A549 (cell line): ENCODE measurements at regions not wholly inside any gene's neighbourhood (a gene's known extent, or its start where the extent isn't known, plus 50 kb on each side); places are given as distances from the start of the nearest gene placed in this dataset.

Experiments
- ATAC-seq, 2 experiments: fragments of 200-7000 bp in 1 of 2; fragments of >200 bp in 1 of 2; cut with Nextera tagmentation in 1 of 2; cut with Tn5 transposase in 1 of 2; 3 replicates each; pipeline versions ENCODE4 v1.8.0 to v1.9.1; 2018 to 2020; ENCODE audit warnings: mild to moderate bottlenecking in 1 of 2, moderate library complexity in 1 of 2
- CTCF ChIA-PET: fragments of 300-600 bp; sonication (Branson Sonifier 250); formaldehyde crosslinking; extraction: SDS; loops from one replicate; lab custom pipeline; 2021; ENCODE audit warnings: antibody characterized with exemption, inconsistent platforms; lab: Yijun Ruan, JAX
- POLR2A ChIA-PET: fragments of 350-600 bp; formaldehyde crosslinking; extraction: SDS; loops from one replicate; lab custom pipeline; 2021; ENCODE audit warnings: antibody characterized with exemption, inconsistent platforms; lab: Yijun Ruan, JAX
- DNase-seq, 2 experiments: peaks; one replicate each; pipeline versions ENCODE4 v3.0.0 to v3.0.0-alpha.2; 2011 to 2016; ENCODE audit warnings: low read depth in 1 of 2, low spot score in 1 of 2
- FAIRE-seq: peaks from 2 replicates; lab custom pipeline; 2011; peaks lifted over from hg19 to GRCh38; lab: Jason Lieb, UNC
- H3K27ac ChIP-seq, 2 experiments: fragments of >200 bp; sonication (Bioruptor Twin); formaldehyde crosslinking; 3 replicates each; pipeline ENCODE4 v1.5.1; 2016 to 2017
- H3K4me1 ChIP-seq: fragments of >200 bp; sonication (Bioruptor Twin); formaldehyde crosslinking; 3 replicates; pipeline ENCODE4 v1.6.1; 2016
- H3K4me2 ChIP-seq: fragments of >200 bp; sonication (Bioruptor Twin); formaldehyde crosslinking; 3 replicates; pipeline ENCODE4 v1.6.1; 2016
- H3K4me3 ChIP-seq: fragments of >200 bp; sonication (Bioruptor Twin); formaldehyde crosslinking; 3 replicates; pipeline ENCODE4 v1.5.1; 2016
- H3K9me3 ChIP-seq: fragments of >200 bp; sonication (Bioruptor Twin); formaldehyde crosslinking; 3 replicates; pipeline ENCODE4 v1.6.1; 2016
- BHLHE40 ChIP-seq: IDR thresholded peaks from 2 replicates; pipeline ENCODE4 v1.6.1; 2012; ENCODE audit warnings: low read depth, low read length, inconsistent platforms
- CBX2 ChIP-seq: fragments of 200-600 bp; sonication (generic); IDR thresholded peaks from 2 replicates; pipeline ENCODE4 v1.6.1; 2016; ENCODE audit warnings: low read depth, mild to moderate bottlenecking, borderline replicate concordance
- CBX8 ChIP-seq: fragments of 200-600 bp; sonication (generic); IDR thresholded peaks from 2 replicates; pipeline ENCODE4 v1.6.1; 2016
- CEBPB ChIP-seq, 2 experiments: fragments of >200 bp in 1 of 2; sonication (Bioruptor Twin) in 1 of 2; formaldehyde crosslinking in 1 of 2; IDR thresholded peaks; 2 replicates each; pipeline ENCODE4 v1.6.1; 2012 to 2016
- CHD2 ChIP-seq: fragments of 150-350 bp; IDR thresholded peaks from 2 replicates; pipeline ENCODE4 v1.6.1; 2014; ENCODE audit warnings: low read length; ENCODE audit not compliant: partially characterized antibody
- EP300 ChIP-seq, 2 experiments: fragments of >200 bp; sonication (Bioruptor Twin); formaldehyde crosslinking; IDR thresholded peaks; 2 replicates in 1 of 2; 3 replicates in 1 of 2; pipeline ENCODE4 v1.6.1; 2016 to 2017
- FOSB ChIP-seq: fragments of 250-450 bp; sonication (Bioruptor Pico); IDR thresholded peaks from 2 replicates; pipeline ENCODE4 v1.5.0; 2020; ENCODE audit warnings: mild to moderate bottlenecking, moderate library complexity
- FOXS1 ChIP-seq: fragments of 250-450 bp; sonication (Bioruptor Pico); IDR thresholded peaks from 2 replicates; pipeline ENCODE4 v1.5.0; 2020; ENCODE audit warnings: mild to moderate bottlenecking, moderate library complexity
- HDAC2 ChIP-seq: fragments of 200-600 bp; sonication (generic); IDR thresholded peaks from 2 replicates; pipeline ENCODE4 v1.6.1; 2016
- HOXA7 ChIP-seq: fragments of 250-450 bp; sonication (Bioruptor Pico); IDR thresholded peaks from 2 replicates; pipeline ENCODE4 v1.5.0; 2020; ENCODE audit warnings: mild to moderate bottlenecking, moderate library complexity
- HOXB5 ChIP-seq: fragments of 250-450 bp; sonication (Bioruptor Pico); IDR thresholded peaks from 2 replicates; pipeline ENCODE4 v1.5.0; 2020; ENCODE audit warnings: mild to moderate bottlenecking, moderate library complexity
- JUNB ChIP-seq: fragments of >200 bp; sonication (Bioruptor Twin); formaldehyde crosslinking; IDR thresholded peaks from 2 replicates; pipeline ENCODE4 v1.6.1; 2016
- KDM1A ChIP-seq: fragments of 200-600 bp; sonication (generic); IDR thresholded peaks from 2 replicates; pipeline ENCODE4 v1.6.1; 2016; ENCODE audit warnings: low read depth, mild to moderate bottlenecking
- KDM5A ChIP-seq: fragments of 200-600 bp; sonication (generic); IDR thresholded peaks from 2 replicates; pipeline ENCODE4 v1.6.1; 2016; ENCODE audit warnings: antibody characterized with exemption, mild to moderate bottlenecking
- MAZ ChIP-seq: fragments of 150-350 bp; IDR thresholded peaks from 2 replicates; pipeline ENCODE4 v1.6.1; 2014; ENCODE audit warnings: antibody characterized with exemption, low read depth, low read length, borderline replicate concordance
- NFE2L2 ChIP-seq: fragments of 150-350 bp; conservative IDR thresholded peaks from 2 replicates; pipeline ENCODE4 v1.6.1; 2014; ENCODE audit warnings: low read length
- POLR2AphosphoS2 ChIP-seq: conservative IDR thresholded peaks from 2 replicates; pipeline ENCODE4 v1.6.1; 2012; ENCODE audit warnings: low read length, improper control_type of control experiment, inconsistent platforms
- RARB ChIP-seq: fragments of 250-450 bp; sonication (Bioruptor Pico); IDR thresholded peaks from 2 replicates; pipeline ENCODE4 v1.8.0; 2021; ENCODE audit warnings: mild to moderate bottlenecking, moderate library complexity
- ZFP36 ChIP-seq: fragments of 450-650 bp; IDR thresholded peaks from 2 replicates; pipeline ENCODE4 v1.6.1; 2014; ENCODE audit warnings: borderline replicate concordance; ENCODE audit not compliant: partially characterized antibody
- ZSCAN20 ChIP-seq: fragments of 250-450 bp; sonication (Bioruptor Pico); IDR thresholded peaks from 2 replicates; pipeline ENCODE4 v1.8.0; 2022; ENCODE audit warnings: mild to moderate bottlenecking, moderate library complexity
- WGBS: methylation state at CpG from one replicate; pipeline ENCODE4 v1.1.6; 2017; ENCODE audit errors: missing lambda C conversion rate; 5-methylcytosine and 5-hydroxymethylcytosine counted together
- TF ChIP-seq, protein P1 (sequence below): IDR thresholded peaks from 2 replicates; pipeline ENCODE4 v1.6.1; 2012
- TF ChIP-seq, protein P2 (sequence below): fragments of 450-650 bp; IDR thresholded peaks from 2 replicates; pipeline ENCODE4 v1.6.1; 2014; ENCODE audit warnings: antibody characterized with exemption
- TF ChIP-seq, protein P3 (sequence below): fragments of >200 bp; sonication (Bioruptor Twin); formaldehyde crosslinking; IDR thresholded peaks from 3 replicates; pipeline ENCODE4 v1.6.1; 2016
- TF ChIP-seq, protein P4 (sequence below): fragments of >200 bp; sonication (Bioruptor Twin); formaldehyde crosslinking; IDR thresholded peaks from 2 replicates; pipeline ENCODE4 v1.6.1; 2016
- TF ChIP-seq, protein P5 (sequence below): IDR thresholded peaks from 2 replicates; pipeline ENCODE4 v1.6.1; 2012; ENCODE audit warnings: low read depth, borderline replicate concordance
- TF ChIP-seq, protein P6 (sequence below): fragments of 200-600 bp; sonication (generic); IDR thresholded peaks from 2 replicates; pipeline ENCODE4 v1.6.1; 2016; ENCODE audit warnings: antibody characterized with exemption, mild to moderate bottlenecking, moderate library complexity

DNA sequence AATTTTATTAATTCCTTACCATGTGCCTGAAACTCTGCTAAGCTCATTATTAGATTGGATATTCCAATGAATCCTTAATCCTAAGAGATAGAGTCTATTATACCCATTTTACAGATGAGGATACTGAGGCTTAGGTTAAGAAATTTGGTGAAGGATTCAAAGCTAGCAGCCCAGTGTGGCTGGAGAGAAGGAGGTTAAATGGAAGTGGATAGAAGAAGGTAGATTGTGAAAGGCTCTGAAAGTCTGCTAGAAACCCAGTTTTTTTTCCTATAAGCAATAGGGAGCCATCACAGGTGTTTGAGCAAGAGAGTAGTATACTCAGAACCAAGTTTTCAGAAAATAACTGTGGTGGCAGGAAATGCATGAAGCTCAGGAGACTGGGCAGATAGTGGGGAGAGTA, 265.8 kb upstream of the NEBL start:
- no peak for FAIRE-seq
- ATAC-seq: no peak
- TF ChIP-seq MAZ: no peak
- no peak for TF ChIP-seq RARB (CRISPR knock-in tag)
- TF ChIP-seq KDM1A: peak; percentile 87
- TF ChIP-seq, protein P1, sequence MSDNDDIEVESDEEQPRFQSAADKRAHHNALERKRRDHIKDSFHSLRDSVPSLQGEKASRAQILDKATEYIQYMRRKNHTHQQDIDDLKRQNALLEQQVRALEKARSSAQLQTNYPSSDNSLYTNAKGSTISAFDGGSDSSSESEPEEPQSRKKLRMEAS: no peak
- TF ChIP-seq CBX2: no peak
- TF ChIP-seq FOXS1 (CRISPR knock-in tag): no peak
- no peak for TF ChIP-seq JUNB
- TF ChIP-seq ZSCAN20: no peak
- TF ChIP-seq ZFP36: peak; percentile 9
- TF ChIP-seq CEBPB (IDR thresholded peaks at IDR 0.05): no peak
- no peak for TF ChIP-seq CBX8
- no peak for TF ChIP-seq BHLHE40
- TF ChIP-seq, protein P2, sequence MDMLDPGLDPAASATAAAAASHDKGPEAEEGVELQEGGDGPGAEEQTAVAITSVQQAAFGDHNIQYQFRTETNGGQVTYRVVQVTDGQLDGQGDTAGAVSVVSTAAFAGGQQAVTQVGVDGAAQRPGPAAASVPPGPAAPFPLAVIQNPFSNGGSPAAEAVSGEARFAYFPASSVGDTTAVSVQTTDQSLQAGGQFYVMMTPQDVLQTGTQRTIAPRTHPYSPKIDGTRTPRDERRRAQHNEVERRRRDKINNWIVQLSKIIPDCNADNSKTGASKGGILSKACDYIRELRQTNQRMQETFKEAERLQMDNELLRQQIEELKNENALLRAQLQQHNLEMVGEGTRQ: no peak
- no peak for TF ChIP-seq HOXB5
- TF ChIP-seq, protein P3, sequence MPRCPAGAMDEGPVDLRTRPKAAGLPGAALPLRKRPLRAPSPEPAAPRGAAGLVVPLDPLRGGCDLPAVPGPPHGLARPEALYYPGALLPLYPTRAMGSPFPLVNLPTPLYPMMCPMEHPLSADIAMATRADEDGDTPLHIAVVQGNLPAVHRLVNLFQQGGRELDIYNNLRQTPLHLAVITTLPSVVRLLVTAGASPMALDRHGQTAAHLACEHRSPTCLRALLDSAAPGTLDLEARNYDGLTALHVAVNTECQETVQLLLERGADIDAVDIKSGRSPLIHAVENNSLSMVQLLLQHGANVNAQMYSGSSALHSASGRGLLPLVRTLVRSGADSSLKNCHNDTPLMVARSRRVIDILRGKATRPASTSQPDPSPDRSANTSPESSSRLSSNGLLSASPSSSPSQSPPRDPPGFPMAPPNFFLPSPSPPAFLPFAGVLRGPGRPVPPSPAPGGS: no peak
- no peak for TF ChIP-seq CHD2
- TF ChIP-seq, protein P4, sequence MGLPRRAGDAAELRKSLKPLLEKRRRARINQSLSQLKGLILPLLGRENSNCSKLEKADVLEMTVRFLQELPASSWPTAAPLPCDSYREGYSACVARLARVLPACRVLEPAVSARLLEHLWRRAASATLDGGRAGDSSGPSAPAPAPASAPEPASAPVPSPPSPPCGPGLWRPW: no peak
- TF ChIP-seq FOSB: no peak
- TF ChIP-seq HDAC2: peak; percentile 77; the same call in 1 of the 2 replicates
- TF ChIP-seq, protein P5, sequence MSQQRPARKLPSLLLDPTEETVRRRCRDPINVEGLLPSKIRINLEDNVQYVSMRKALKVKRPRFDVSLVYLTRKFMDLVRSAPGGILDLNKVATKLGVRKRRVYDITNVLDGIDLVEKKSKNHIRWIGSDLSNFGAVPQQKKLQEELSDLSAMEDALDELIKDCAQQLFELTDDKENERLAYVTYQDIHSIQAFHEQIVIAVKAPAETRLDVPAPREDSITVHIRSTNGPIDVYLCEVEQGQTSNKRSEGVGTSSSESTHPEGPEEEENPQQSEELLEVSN: no peak
- no peak for TF ChIP-seq NFE2L2
- TF ChIP-seq, all 56 proteins: peak for 3
- no peak overlapping the region for H3K27ac ChIP-seq
- 0 out of 3 replicates have a peak, but pooled peaks cover 6% of the 10 kb centered on the region for H3K9me3 ChIP-seq
- ChIA-PET CTCF (interaction anchor here (0.7 to 2.5 kb wide), 4 partner anchors 8 to 116 kb away, joined by 3 to 7 read pairs (median 4); no protein-coding TSS in a partner anchor), POLR2A (no interaction called here)
- no peak for DNase-seq
- H3K4me2 ChIP-seq: no peak overlapping the region
- peaks cover 34% of the 10 kb centered on the region for H3K4me1 ChIP-seq
- H3K4me3 ChIP-seq: no peak overlapping the region

DNA sequence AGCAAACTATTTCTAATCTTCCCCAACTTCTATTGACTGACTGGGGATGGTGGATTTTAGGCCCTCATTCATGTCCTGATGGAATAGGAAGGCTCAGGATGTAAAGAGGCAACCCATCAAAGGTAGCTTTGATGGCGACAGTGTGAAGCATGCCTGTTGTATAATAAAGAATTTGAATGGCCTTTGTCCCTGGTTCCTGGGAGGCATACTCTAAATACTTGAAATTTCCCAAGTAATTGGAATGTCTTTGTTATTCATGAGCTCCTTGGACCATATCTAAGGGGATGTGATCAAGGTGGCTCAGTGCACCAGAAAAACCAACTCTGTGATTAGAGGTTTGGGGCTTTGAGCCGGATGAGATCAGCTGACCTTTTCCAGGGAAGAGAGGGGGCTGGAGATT, 264.5 kb upstream of the NEBL start:
- no peak overlapping the region for H3K4me3 ChIP-seq
- no peak for FAIRE-seq
- no peak overlapping the region for H3K27ac ChIP-seq
- H3K4me1 ChIP-seq: peaks cover 25% of the 10 kb centered on the region
- TF ChIP-seq JUNB (no peak), ZFP36 (no peak)
- CTCF ChIA-PET: interaction anchor here (0.9 to 2.5 kb wide), 2 partner anchors 84 to 108 kb away, joined by 3 to 7 read pairs; no protein-coding TSS in a partner anchor
- no peak for DNase-seq
- H3K4me2 ChIP-seq: no peak overlapping the region
- 94% methylated on average over 2 of the region's 2 CpGs for WGBS
- ATAC-seq: no peak
- 0 out of 3 replicates have a peak, but pooled peaks cover 6% of the 10 kb centered on the region for H3K9me3 ChIP-seq
- POLR2A ChIA-PET: no interaction called here

DNA sequence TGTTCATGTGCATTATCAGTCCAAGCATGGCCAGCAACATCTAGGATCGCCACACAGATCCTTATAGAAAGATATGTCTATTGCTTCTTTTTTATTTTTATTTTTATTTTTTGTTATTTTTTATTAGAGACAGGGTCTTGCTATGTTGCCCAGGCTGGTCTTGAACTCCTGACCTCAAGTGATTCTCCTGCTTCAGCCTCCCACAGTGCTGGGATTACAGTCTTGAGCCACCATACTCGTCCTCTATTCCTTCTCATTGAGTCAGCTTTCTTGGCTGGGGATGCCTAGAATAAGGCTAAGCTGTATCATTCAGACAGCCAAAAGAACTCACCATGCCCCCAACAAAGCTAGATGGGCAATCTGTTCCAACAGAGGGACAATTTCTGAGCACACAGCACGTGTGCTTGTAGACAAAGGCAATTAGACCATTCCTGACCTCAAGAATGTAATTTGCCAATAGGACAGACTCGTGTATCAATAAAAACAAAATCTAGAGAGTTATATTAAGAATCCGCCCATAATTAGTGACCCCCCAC, 264.0 kb upstream of the NEBL start:
- no peak for FAIRE-seq
- H3K27ac ChIP-seq: no peak overlapping the region
- ChIA-PET CTCF (interaction anchor here (0.6 to 0.9 kb wide), 2 partner anchors 83 to 118 kb away, joined by 3 to 5 read pairs; no protein-coding TSS in a partner anchor), POLR2A (no interaction called here)
- 86% methylated on average over 5 of the region's 5 CpGs for WGBS
- no peak for ATAC-seq
- DNase-seq: no peak
- H3K4me3 ChIP-seq: no peak overlapping the region
- H3K4me2 ChIP-seq: no peak overlapping the region
- H3K9me3 ChIP-seq: 0 out of 3 replicates have a peak, but pooled peaks cover 6% of the 10 kb centered on the region
- H3K4me1 ChIP-seq: peaks cover 22% of the 10 kb centered on the region
- no peak for TF ChIP-seq POLR2AphosphoS2
- TF ChIP-seq HOXA7 (CRISPR knock-in tag): no peak
- TF ChIP-seq EP300 (IDR thresholded peaks at IDR 0.05): no peak
- TF ChIP-seq, protein P6, sequence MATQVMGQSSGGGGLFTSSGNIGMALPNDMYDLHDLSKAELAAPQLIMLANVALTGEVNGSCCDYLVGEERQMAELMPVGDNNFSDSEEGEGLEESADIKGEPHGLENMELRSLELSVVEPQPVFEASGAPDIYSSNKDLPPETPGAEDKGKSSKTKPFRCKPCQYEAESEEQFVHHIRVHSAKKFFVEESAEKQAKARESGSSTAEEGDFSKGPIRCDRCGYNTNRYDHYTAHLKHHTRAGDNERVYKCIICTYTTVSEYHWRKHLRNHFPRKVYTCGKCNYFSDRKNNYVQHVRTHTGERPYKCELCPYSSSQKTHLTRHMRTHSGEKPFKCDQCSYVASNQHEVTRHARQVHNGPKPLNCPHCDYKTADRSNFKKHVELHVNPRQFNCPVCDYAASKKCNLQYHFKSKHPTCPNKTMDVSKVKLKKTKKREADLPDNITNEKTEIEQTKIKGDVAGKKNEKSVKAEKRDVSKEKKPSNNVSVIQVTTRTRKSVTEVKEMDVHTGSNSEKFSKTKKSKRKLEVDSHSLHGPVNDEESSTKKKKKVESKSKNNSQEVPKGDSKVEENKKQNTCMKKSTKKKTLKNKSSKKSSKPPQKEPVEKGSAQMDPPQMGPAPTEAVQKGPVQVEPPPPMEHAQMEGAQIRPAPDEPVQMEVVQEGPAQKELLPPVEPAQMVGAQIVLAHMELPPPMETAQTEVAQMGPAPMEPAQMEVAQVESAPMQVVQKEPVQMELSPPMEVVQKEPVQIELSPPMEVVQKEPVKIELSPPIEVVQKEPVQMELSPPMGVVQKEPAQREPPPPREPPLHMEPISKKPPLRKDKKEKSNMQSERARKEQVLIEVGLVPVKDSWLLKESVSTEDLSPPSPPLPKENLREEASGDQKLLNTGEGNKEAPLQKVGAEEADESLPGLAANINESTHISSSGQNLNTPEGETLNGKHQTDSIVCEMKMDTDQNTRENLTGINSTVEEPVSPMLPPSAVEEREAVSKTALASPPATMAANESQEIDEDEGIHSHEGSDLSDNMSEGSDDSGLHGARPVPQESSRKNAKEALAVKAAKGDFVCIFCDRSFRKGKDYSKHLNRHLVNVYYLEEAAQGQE: no peak
- TF ChIP-seq KDM5A: no peak
